MV-4-11 (cell line): ENCODE measurements at regions not wholly inside any gene's neighbourhood (a gene's known extent, or its start where the extent isn't known, plus 50 kb on each side); places are given as distances from the start of the nearest gene placed in this dataset.

Experiments
- DNase-seq: peaks from one replicate; lab custom pipeline; 2025; lab: John Stamatoyannopoulos, UW

GRCh38 chr4:14247767-14248166 lies 620.2 kb upstream of the BOD1L1 start:
- DNase-seq, result no peak

- DNase-seq, result no peak
These were observed 621.7 kb upstream of the BOD1L1 start for GRCh38 chr4:14249226-14249625.

- DNase-seq, result peak; percentile 27
These were observed 626.7 kb upstream of the BOD1L1 start for GRCh38 chr4:14254252-14254651.

- DNase-seq, result no peak
These were observed 627.4 kb upstream of the BOD1L1 start for GRCh38 chr4:14254926-14255325.

- no peak for DNase-seq
These were observed 630.4 kb upstream of the BOD1L1 start for GRCh38 chr4:14257903-14258302.

- no peak for DNase-seq
These were observed 632.4 kb upstream of the BOD1L1 start for GRCh38 chr4:14259936-14260335.

GRCh38 chr4:14260591-14260990 lies 633.1 kb upstream of the BOD1L1 start:
- no peak for DNase-seq

GRCh38 chr4:14262221-14262620 lies 634.7 kb upstream of the BOD1L1 start:
- no peak for DNase-seq

- peak; percentile 31 for DNase-seq
These were observed 636.9 kb upstream of the BOD1L1 start for GRCh38 chr4:14264437-14264836.

- no peak for DNase-seq
These were observed 638.1 kb upstream of the BOD1L1 start for GRCh38 chr4:14265651-14266050.

- no peak for DNase-seq
These were observed 640.0 kb upstream of the BOD1L1 start for GRCh38 chr4:14267373-14268060.

GRCh38 chr4:14269824-14270223 lies 642.3 kb upstream of the BOD1L1 start:
- peak; percentile 91 for DNase-seq

GRCh38 chr4:14272206-14272605 lies 644.7 kb upstream of the BOD1L1 start:
- DNase-seq, result peak; percentile 9

GRCh38 chr4:14277505-14277904 lies 650.0 kb upstream of the BOD1L1 start:
- no peak for DNase-seq

GRCh38 chr4:14280567-14280966 lies 653.0 kb upstream of the BOD1L1 start:
- DNase-seq, result no peak

- no peak for DNase-seq
These were observed 657.1 kb upstream of the BOD1L1 start for GRCh38 chr4:14284578-14284977.

- no peak for DNase-seq
These were observed 662.2 kb upstream of the BOD1L1 start for GRCh38 chr4:14289708-14290107.

GRCh38 chr4:14293582-14293981 lies 666.1 kb upstream of the BOD1L1 start:
- no peak for DNase-seq

GRCh38 chr4:14294611-14295010 lies 667.1 kb upstream of the BOD1L1 start:
- no peak for DNase-seq

GRCh38 chr4:14299166-14299565 lies 671.6 kb upstream of the BOD1L1 start:
- DNase-seq, result no peak

- no peak for DNase-seq
These were observed 674.5 kb upstream of the BOD1L1 start for GRCh38 chr4:14302021-14302420.

GRCh38 chr4:14303856-14304255 lies 676.3 kb upstream of the BOD1L1 start:
- DNase-seq, result no peak

GRCh38 chr4:14308229-14308651 lies 680.7 kb upstream of the BOD1L1 start:
- no peak for DNase-seq

- peak; percentile 69 for DNase-seq
These were observed 681.9 kb upstream of the BOD1L1 start for GRCh38 chr4:14309431-14309830.
